Right renal cortex interstitium (tissue), 3 donors: ENCODE measurements at regions not wholly inside any gene's neighbourhood (a gene's known extent, or its start where the extent isn't known, plus 50 kb on each side); places are given as distances from the start of the nearest gene placed in this dataset.
"Not testable (repeated sequence)": the region's sequence is repeated elsewhere in the genome, so short reads cannot be mapped to it uniquely, and the experiment has no call there.

ENCODE experiments used
- DNase-seq, 3 donors: peaks; one replicate each; pipeline ENCODE4 v3.0.0-alpha.2; 2013; ENCODE audit warnings: low read depth in 3 of 3, low spot score in 2 of 3

DNA sequence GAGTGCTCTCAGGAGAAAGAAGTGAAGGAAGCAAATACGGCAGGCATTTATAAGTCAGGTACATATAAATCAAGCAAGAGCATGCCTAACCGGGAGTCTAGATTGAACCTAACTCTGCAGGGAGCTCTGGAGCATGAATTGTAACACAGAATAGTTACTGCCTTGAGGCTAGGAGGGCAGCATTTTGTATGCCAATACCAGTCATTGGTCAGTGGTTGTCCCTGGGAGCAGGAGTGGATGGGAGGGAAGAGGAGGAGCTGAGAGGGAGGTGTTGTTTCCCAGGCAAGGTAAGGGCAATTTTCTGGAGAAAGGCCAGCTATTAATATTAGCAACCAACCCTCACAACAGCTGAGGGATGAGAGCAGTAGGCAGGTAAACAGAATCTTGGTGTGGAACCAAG lies 224.7 kb upstream of the DCAF8L1 start:
- no peak for DNase-seq

- no peak for DNase-seq
These were observed 223.9 kb upstream of the DCAF8L1 start for GRCh38 chrX:28205126-28205525.

GRCh38 chrX:28189011-28189410 lies 207.8 kb upstream of the DCAF8L1 start:
- no peak for DNase-seq

GRCh38 chrX:28188526-28188925 lies 207.3 kb upstream of the DCAF8L1 start:
- DNase-seq, result no peak

GRCh38 chrX:28180096-28180495 lies 198.8 kb upstream of the DCAF8L1 start:
- no peak for DNase-seq

- no peak for DNase-seq
These were observed 197.0 kb upstream of the DCAF8L1 start for GRCh38 chrX:28178206-28178605.

DNA sequence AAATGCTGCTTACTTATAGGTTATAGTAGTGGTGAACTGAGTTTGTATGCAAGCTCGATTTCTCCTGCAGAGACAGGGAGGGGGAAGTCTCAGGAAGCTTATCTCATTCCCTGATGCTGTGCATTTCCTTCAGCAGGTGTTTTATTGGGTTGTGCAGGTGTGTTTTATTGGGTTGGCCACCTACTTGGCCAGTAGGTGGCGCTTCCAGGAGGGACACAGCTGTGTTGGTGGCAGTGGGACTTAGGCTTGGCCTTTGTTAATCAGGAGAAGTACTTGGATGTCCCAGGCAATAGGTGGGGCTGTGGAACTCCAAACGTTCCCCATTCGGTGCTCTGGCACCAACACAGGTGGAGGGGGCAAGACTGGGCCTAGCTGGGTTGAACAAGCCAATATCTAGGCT lies 196.0 kb upstream of the DCAF8L1 start:
- no peak for DNase-seq

GRCh38 chrX:28170713-28171112 lies 189.5 kb upstream of the DCAF8L1 start:
- no peak for DNase-seq

DNA sequence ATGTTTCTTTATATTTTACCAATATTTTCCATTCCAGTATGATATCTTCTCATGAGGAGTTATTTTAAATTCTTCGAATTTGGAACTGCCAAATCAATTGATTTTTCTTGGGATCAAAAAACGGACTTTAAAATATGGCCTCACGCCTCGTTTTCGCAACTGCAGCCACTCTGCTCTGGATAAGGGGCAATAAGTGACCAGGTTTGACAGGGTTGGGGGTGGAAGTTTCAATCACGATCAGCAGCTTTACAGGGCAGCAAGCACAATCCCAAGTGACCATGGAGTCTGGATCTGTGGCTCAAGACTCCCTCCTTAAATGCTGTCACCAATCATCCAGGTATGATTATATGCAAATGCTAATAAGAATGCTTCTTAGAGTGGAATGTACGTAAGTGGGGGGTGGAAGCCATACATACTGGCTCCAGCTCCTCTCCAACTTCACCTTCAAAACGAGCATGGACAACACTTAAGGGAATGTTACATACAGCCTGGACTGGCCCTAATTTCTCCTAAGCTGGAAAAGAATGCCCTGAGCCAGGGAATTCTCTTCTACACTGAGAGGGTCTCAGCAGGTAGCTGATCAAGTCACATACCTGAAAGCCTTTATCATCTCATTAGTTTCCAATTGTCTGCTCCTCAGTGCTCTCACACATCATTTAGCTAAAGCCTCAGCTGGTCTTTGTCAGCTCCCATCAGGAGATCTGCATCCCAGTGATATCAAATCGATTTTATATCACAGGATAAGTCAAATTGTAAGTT lies 176.9 kb upstream of the DCAF8L1 start:
- DNase-seq, result no peak

GRCh38 chrX:28152263-28152662 lies 171.0 kb upstream of the DCAF8L1 start:
- DNase-seq, result not testable (repeated sequence)

- DNase-seq, result no peak
These were observed 154.3 kb upstream of the DCAF8L1 start for GRCh38 chrX:28135378-28136047.

DNA sequence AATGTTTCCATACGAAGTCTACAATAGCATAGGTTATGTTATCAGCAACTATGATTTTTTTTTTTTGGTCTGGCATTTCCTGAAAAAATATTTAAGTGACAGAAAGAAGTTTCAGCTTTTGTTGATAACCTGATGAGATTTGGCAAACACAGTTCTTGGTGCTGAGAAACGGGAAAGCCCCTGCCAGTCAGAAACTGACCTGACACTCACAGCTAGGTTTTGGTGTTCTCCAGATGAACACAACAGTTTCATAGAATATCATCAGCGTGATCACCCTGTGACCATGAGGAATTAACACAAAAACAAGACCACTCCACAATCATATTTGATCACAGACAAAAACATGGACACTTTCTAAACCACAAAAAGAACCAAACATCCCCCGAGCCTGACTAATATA lies 152.5 kb upstream of the DCAF8L1 start:
- DNase-seq, result no peak

- no peak for DNase-seq
These were observed 146.4 kb upstream of the DCAF8L1 start for GRCh38 chrX:28127662-28128061.

DNA sequence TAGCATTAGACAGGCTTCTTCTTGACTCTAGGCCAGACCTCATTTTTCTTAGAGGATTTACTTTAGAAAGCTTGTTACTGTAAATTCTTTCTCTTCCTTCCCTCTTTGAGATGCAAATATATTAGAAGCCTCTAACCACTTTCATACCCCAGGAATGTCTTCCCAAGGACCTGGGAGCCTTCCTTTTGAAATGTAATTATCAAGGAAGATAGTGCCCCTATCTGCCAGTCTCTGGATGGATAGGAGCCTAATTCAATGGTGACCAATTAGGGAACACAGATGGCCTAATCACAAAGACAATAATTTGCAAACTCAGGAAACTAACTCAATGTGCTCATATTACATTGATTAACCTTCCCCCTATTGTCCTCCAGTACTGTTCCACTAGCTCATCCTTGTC lies 145.6 kb upstream of the DCAF8L1 start:
- no peak for DNase-seq

DNA sequence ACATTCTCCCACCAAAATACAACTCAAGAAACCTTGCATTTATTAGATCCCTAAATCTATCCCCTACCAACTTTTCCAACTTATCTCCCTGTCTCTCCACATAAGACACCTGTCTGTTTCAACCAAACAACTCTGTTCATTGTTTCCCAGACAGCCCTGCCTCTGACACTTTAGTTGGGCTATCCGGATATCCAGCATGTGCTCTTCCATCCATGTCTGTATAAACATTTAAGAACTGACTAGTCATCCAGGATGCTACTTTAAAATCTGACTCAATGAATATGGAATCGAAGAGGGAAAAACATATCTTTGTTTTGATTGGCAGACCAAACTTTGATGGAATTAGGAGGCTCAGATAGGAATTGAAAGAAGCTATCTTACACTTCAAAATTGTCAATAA lies 143.2 kb upstream of the DCAF8L1 start:
- no peak for DNase-seq

DNA sequence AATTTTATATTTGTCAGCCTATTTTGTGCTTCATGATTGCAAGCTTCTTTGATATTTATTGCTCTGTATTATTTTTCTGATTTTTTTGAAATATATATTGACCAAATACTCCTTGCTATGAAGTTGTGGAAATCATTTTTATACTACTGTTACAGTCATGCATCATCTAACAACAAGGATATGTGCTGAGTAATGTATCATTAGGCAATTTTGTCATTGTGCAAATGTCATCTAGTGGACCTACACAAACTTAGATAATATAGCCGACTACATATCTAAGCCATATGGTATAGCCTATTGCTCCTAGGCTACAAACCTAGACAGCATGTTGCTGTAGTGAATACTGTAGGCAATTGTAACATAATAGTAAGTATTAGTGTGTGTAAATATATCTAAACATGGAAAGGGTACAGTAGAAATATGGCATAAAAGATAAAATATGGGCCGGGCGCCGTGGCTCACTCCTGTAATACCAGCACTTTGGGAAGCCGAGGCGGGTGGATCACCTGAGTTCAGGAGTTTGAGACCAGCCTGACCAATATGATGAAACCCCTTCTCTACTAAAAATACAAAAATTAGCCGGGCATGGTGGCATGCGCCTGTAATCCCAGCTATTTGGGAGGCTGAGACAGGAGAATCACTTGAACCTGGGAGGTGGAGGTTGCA lies 139.5 kb upstream of the DCAF8L1 start:
- not testable (repeated sequence) for DNase-seq

- no peak for DNase-seq
These were observed 138.8 kb upstream of the DCAF8L1 start for GRCh38 chrX:28120072-28120471.

- no peak for DNase-seq
These were observed 127.1 kb upstream of the DCAF8L1 start for GRCh38 chrX:28108186-28108945.

GRCh38 chrX:28099166-28099565 lies 117.9 kb upstream of the DCAF8L1 start:
- DNase-seq, result no peak

DNA sequence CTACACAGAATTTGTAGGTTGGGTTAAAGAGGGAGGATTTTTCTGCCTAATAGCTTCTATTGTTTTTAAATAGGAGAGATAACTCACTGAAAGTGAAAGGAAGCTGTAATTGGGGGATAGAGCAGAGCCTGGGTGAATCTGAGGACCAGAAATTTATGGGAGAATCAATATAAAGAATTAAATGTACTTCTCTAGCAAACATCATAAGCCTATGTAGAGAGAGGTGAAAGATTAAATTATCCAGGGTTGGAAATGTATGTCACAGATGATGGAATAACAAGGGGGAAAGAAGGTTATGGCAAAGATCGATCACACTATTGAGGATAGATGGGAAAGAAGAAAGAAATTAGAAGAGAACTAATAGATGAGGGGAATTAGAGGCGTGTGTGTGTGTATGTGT lies 104.4 kb upstream of the DCAF8L1 start:
- DNase-seq, result no peak

DNA sequence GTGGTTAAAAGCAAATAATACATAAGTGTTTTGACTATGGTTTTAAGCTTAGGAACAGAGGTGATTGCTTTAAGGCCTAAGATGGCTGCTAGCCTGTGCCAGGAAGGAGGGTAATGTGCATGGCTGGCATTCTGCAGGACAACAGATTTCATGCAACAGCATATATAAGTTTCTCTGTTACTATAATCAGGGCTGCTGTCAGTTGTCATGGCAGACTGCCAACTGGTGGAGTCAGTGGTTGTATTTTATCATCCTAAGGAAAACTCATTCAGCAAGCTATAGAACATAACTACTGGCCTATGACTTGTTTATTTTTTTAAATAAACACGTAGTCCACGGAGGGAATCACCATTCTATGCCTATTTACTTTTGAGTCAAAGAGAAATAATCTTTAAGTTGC lies 77.7 kb upstream of the DCAF8L1 start:
- peak in 1 of 3 donors; percentile 0 for DNase-seq
